GM23338 (cell line): ENCODE measurements at regions not wholly inside any gene's neighbourhood (a gene's known extent, or its start where the extent isn't known, plus 50 kb on each side); places are given as distances from the start of the nearest gene placed in this dataset.

ENCODE experiments used
- ATAC-seq: fragments of 200-7000 bp; cut with Tn5 transposase; 3 replicates; pipeline ENCODE4 v1.9.1; 2020
- DNase-seq: peaks from one replicate; pipeline ENCODE4 v3.0.0-alpha.2; 2015; ENCODE audit warnings: low spot score
- H2AFZ ChIP-seq: fragments of 200-600 bp; sonication (generic); 2 replicates; pipeline ENCODE4 v1.8.0; 2016; ENCODE audit warnings: antibody characterized with exemption, mild to moderate bottlenecking, moderate library complexity
- H3F3A ChIP-seq: fragments of 200-600 bp; sonication (generic); replicated peaks from 2 replicates; pipeline ENCODE4 v1.8.0; 2017; ENCODE audit warnings: antibody characterized with exemption, mixed run types, low read depth
- H3K27ac ChIP-seq: fragments of 200-600 bp; sonication (generic); 2 replicates; pipeline ENCODE4 v1.6.1; 2016; ENCODE audit warnings: low read depth
- H3K27me3 ChIP-seq: fragments of 200-600 bp; sonication (generic); 2 replicates; pipeline ENCODE4 v1.8.0; 2016; ENCODE audit warnings: mild to moderate bottlenecking, mixed run types, moderate library complexity; ENCODE audit not compliant: insufficient read depth
- H3K36me3 ChIP-seq: fragments of 200-600 bp; sonication (generic); 2 replicates; pipeline ENCODE4 v1.8.0; 2016; ENCODE audit warnings: mild to moderate bottlenecking; ENCODE audit not compliant: insufficient read depth
- H3K4me1 ChIP-seq: fragments of 200-600 bp; sonication (generic); 2 replicates; pipeline ENCODE4 v1.8.0; 2016; ENCODE audit warnings: mild to moderate bottlenecking, moderate library complexity; ENCODE audit not compliant: insufficient read depth
- H3K4me2 ChIP-seq: fragments of 200-600 bp; sonication (generic); 2 replicates; pipeline ENCODE4 v1.7.1; 2017; ENCODE audit warnings: mixed run types
- H3K4me3 ChIP-seq: fragments of 200-600 bp; sonication (generic); 2 replicates; pipeline ENCODE4 v1.6.1; 2016; ENCODE audit warnings: mixed run types
- H3K79me2 ChIP-seq: fragments of 200-600 bp; sonication (generic); replicated peaks from 2 replicates; pipeline ENCODE4 v1.8.0; 2017; ENCODE audit warnings: mild to moderate bottlenecking; ENCODE audit not compliant: insufficient read depth
- H3K9me2 ChIP-seq: fragments of 200-600 bp; sonication (generic); 2 replicates; pipeline ENCODE4 v1.8.0; 2017; ENCODE audit not compliant: insufficient read depth
- H4K20me1 ChIP-seq: fragments of 200-600 bp; sonication (generic); replicated peaks from 2 replicates; pipeline ENCODE4 v1.8.0; 2017; ENCODE audit warnings: mild to moderate bottlenecking; ENCODE audit not compliant: insufficient read depth
- H3K27ac Mint-ChIP-seq: 2 replicates; pipeline ENCODE4 v1.8.0; 2020; ENCODE audit warnings: inconsistent platforms, mild to moderate bottlenecking, moderate library complexity, mixed read lengths
- H3K27me3 Mint-ChIP-seq: 3 replicates; pipeline ENCODE4 v1.8.0; 2022; ENCODE audit warnings: low read depth, mild to moderate bottlenecking, moderate library complexity, mixed read lengths, inconsistent platforms; ENCODE audit not compliant: insufficient read depth, poor library complexity
- H3K36me3 Mint-ChIP-seq: 3 replicates; pipeline ENCODE4 v1.8.0; 2021; ENCODE audit warnings: low read depth, mild to moderate bottlenecking, inconsistent platforms, moderate library complexity, mixed read lengths
- H3K4me1 Mint-ChIP-seq: 3 replicates; pipeline ENCODE4 v1.8.0; 2020; ENCODE audit warnings: mild to moderate bottlenecking, inconsistent platforms, mixed read lengths
- H3K4me3 Mint-ChIP-seq: 3 replicates; pipeline ENCODE4 v1.8.0; 2021; ENCODE audit warnings: moderate library complexity, mild to moderate bottlenecking, inconsistent platforms, mixed read lengths
- H3K9me3 Mint-ChIP-seq: 3 replicates; pipeline ENCODE4 v1.8.0; 2020; ENCODE audit warnings: moderate library complexity, mild to moderate bottlenecking, inconsistent platforms, mixed read lengths
- CTCF ChIP-seq, 2 experiments: fragments of 200-600 bp in 1 of 2; sonication (generic) in 1 of 2; conservative IDR thresholded peaks; 2 replicates each; pipeline versions ENCODE4 v1.5.1 to v1.6.1; 2016 to 2017; ENCODE audit warnings: antibody characterized with exemption in 2 of 2, low read depth in 2 of 2, mild to moderate bottlenecking in 2 of 2, moderate library complexity in 1 of 2
- ETS1 ChIP-seq: IDR thresholded peaks from 2 replicates; pipeline ENCODE4 v1.6.1; 2016; ENCODE audit warnings: antibody characterized with exemption
- EZH2phosphoT487 ChIP-seq: fragments of 200-600 bp; sonication (generic); IDR thresholded peaks from one replicate; pipeline ENCODE4 v1.8.1; 2018; ENCODE audit warnings: antibody characterized with exemption; ENCODE audit not compliant: unreplicated experiment
- NANOG ChIP-seq: IDR thresholded peaks from 2 replicates; pipeline ENCODE4 v1.6.1; 2016; ENCODE audit warnings: antibody characterized with exemption, borderline replicate concordance

GRCh38 chr13:47399599-47399998, 502.7 kb upstream of the HTR2A start:
- H3K9me2 ChIP-seq, result peaks cover 7% of the 10 kb centered on the region; the same call in 1 of the 2 replicates
- H2AFZ ChIP-seq, result no peak overlapping the region
- no peak for TF ChIP-seq EZH2phosphoT487
- TF ChIP-seq CTCF (conservative IDR thresholded peaks at IDR 0.05; ENCODE audit: low read depth in 2 of 2), result peak in 1 of 2 experiments; percentile 31; a peak in 2 of 4 replicates
- no peak for TF ChIP-seq ETS1
- Mint-ChIP-seq H3K36me3 (no peaks in the 10 kb centered on the region), H3K4me3 (no peak overlapping the region), H3K27me3 (no peaks in the 10 kb centered on the region), H3K9me3 (no peaks in the 10 kb centered on the region), H3K4me1 (peaks cover 13% of the 10 kb centered on the region), H3K27ac (no peak overlapping the region)
- H3F3A ChIP-seq, result no peaks in the 10 kb centered on the region
- H3K79me2 ChIP-seq, result no peaks in the 10 kb centered on the region
- H3K4me1 ChIP-seq, result no peaks in the 10 kb centered on the region; the same call in 1 of the 2 replicates
- ATAC-seq, result no peak
- H3K4me3 ChIP-seq, result no peak overlapping the region
- H3K4me2 ChIP-seq, result no peak overlapping the region
- DNase-seq, result peak; percentile 38
- no peak overlapping the region for H3K27ac ChIP-seq
- H3K36me3 ChIP-seq, result 0 out of 2 replicates have a peak, but pooled peaks cover 3% of the 10 kb centered on the region
- H3K27me3 ChIP-seq, result no peaks in the 10 kb centered on the region
- no peaks in the 10 kb centered on the region for H4K20me1 ChIP-seq

- Histone ChIP-seq H3K4me2 (no peak overlapping the region), H3K36me3 (0 out of 2 replicates have a peak, but pooled peaks cover 3% of the 10 kb centered on the region), H3F3A (no peaks in the 10 kb centered on the region), H3K4me3 (no peak overlapping the region), H2AFZ (no peak overlapping the region), H3K9me2 (peaks cover 7% of the 10 kb centered on the region; the same call in 1 of the 2 replicates), H3K27me3 (no peaks in the 10 kb centered on the region), H3K27ac (no peak overlapping the region), H3K79me2 (no peaks in the 10 kb centered on the region), H3K4me1 (no peaks in the 10 kb centered on the region; the same call in 1 of the 2 replicates), H4K20me1 (no peaks in the 10 kb centered on the region)
- DNase-seq (peak; percentile 27), ATAC-seq (peak; percentile 53)
- Mint-ChIP-seq H3K36me3 (no peaks in the 10 kb centered on the region), H3K27me3 (no peaks in the 10 kb centered on the region), H3K4me1 (peaks cover 13% of the 10 kb centered on the region), H3K9me3 (no peaks in the 10 kb centered on the region), H3K27ac (no peak overlapping the region), H3K4me3 (no peak overlapping the region)
- TF ChIP-seq NANOG (no peak), CTCF (conservative IDR thresholded peaks at IDR 0.05; ENCODE audit: low read depth in 2 of 2) (peak; percentile 36 to 45)
Observed at GRCh38 chr13:47397739-47398138, 500.9 kb upstream of the HTR2A start.
